GM13977 (cell line): ENCODE measurements at regions not wholly inside any gene's neighbourhood (a gene's known extent, or its start where the extent isn't known, plus 50 kb on each side); places are given as distances from the start of the nearest gene placed in this dataset.
"Not testable (repeated sequence)": the region's sequence is repeated elsewhere in the genome, so short reads cannot be mapped to it uniquely, and the experiment has no call there.

Experiments
- DNase-seq: peaks from one replicate; pipeline ENCODE4 v3.0.0; 2012; ENCODE audit warnings: low spot score
- CTCF ChIP-seq: IDR thresholded peaks from 2 replicates; pipeline ENCODE4 v1.5.1; 2012; ENCODE audit warnings: mild to moderate bottlenecking, control low read depth; ENCODE audit not compliant: insufficient read depth; ENCODE audit errors: extremely low read depth, missing control alignments
- in situ Hi-C: fragments of 300-500 bp; cut with MboI; formaldehyde crosslinking; loops from one replicate; pipeline ENCODE4 v1.12.0; 2022; ENCODE audit warnings: low sequenced_read_pairs, low pct_unique_long_range_greater_than_20kb, mixed read lengths, inconsistent platforms; ENCODE audit not compliant: unreplicated experiment

- TF ChIP-seq CTCF = no peak
- in situ Hi-C loops = no loop called here
- no peak for DNase-seq
Measured at GRCh38 chr13:55572408-55572807, 1568.3 kb upstream of the PRR20A start.

GRCh38 chr13:55572862-55573261 is 1567.9 kb upstream of the PRR20A start:
- no peak for TF ChIP-seq CTCF
- in situ Hi-C loops = no loop called here
- DNase-seq = no peak

- no peak for TF ChIP-seq CTCF
- DNase-seq = no peak
- in situ Hi-C loops = no loop called here
Measured at GRCh38 chr13:55573565-55573964, 1567.2 kb upstream of the PRR20A start.

- no peak for TF ChIP-seq CTCF
- no peak for DNase-seq
- in situ Hi-C loops = no loop called here
Measured at GRCh38 chr13:55576389-55576788, 1564.3 kb upstream of the PRR20A start.

GRCh38 chr13:55577082-55577846 is 1563.5 kb upstream of the PRR20A start:
- in situ Hi-C loops = no loop called here
- TF ChIP-seq CTCF = no peak
- DNase-seq = no peak

GRCh38 chr13:55577847-55578210 is 1562.9 kb upstream of the PRR20A start:
- no peak for DNase-seq
- in situ Hi-C loops = no loop called here
- TF ChIP-seq CTCF = no peak

GRCh38 chr13:55582294-55582693 is 1558.4 kb upstream of the PRR20A start:
- in situ Hi-C loops, DNase-seq: not testable (repeated sequence)
